Body of pancreas (tissue), 4 donors: ENCODE measurements at regions not wholly inside any gene's neighbourhood (a gene's known extent, or its start where the extent isn't known, plus 50 kb on each side); places are given as distances from the start of the nearest gene placed in this dataset.
"Not testable (repeated sequence)": the region's sequence is repeated elsewhere in the genome, so short reads cannot be mapped to it uniquely, and the experiment has no call there.

Experiments
- ATAC-seq: fragments of 150-250 bp; one replicate; pipeline ENCODE4 v1.9.1; 2016
- DNase-seq, 4 donors: peaks; one replicate each; pipeline ENCODE4 v3.0.0-alpha.2; 2019
- H3K27ac ChIP-seq, 4 donors: fragments of 200-600 bp; sonication (generic); 1 replicate in 3 of 4; 2 replicates in 1 of 4; pipeline versions ENCODE4 v1.5.1 to v1.6.1; 2016 to 2019; ENCODE audit warnings: mild to moderate bottlenecking in 1 of 4, mixed read lengths in 1 of 4, moderate library complexity in 1 of 4
- H3K27me3 ChIP-seq, 2 donors: fragments of 200-600 bp; sonication (generic); one replicate each; pipeline ENCODE4 v1.6.0; 2016; ENCODE audit warnings: mild to moderate bottlenecking in 1 of 2
- H3K36me3 ChIP-seq, 2 donors: fragments of 200-600 bp; sonication (generic); replicated peaks in 1 of 2; 2 replicates each; pipeline ENCODE4 v1.5.1; 2016; ENCODE audit warnings: low read depth in 2 of 2; ENCODE audit not compliant: insufficient read depth in 1 of 2
- H3K4me1 ChIP-seq: fragments of 200-600 bp; sonication (generic); one replicate; pipeline ENCODE4 v1.6.0; 2016
- H3K4me3 ChIP-seq, 2 donors: fragments of 200-600 bp; sonication (generic); 1 replicate in 1 of 2; 2 replicates in 1 of 2; pipeline ENCODE4 v1.5.1; 2016 to 2019
- H3K9me3 ChIP-seq, 3 donors: fragments of 200-600 bp; sonication (generic); 1 replicate in 2 of 3; 2 replicates in 1 of 3; pipeline ENCODE4 v1.5.1; 2016
- CTCF ChIP-seq, 7 experiments: fragments of 450-650 bp in 4 of 7; fragments of 200-600 bp in 3 of 7; sonication (generic) in 3 of 7; IDR thresholded peaks; one replicate each; pipeline ENCODE4 v1.5.1; 2016 to 2019; ENCODE audit warnings: antibody characterized with exemption in 7 of 7
- POLR2A ChIP-seq, 3 donors: fragments of 450-650 bp; IDR thresholded peaks; one replicate each; pipeline ENCODE4 v1.6.1; 2016; ENCODE audit warnings: antibody characterized with exemption in 3 of 3, mild to moderate bottlenecking in 2 of 3
- WGBS, 2 donors: methylation state at CpG; one replicate each; pipeline ENCODE4 v1.1.5; 2017; 5-methylcytosine and 5-hydroxymethylcytosine counted together
- intact Hi-C: fragments of 100-400 bp; cut with DNase I; formaldehyde crosslinking; loops from one replicate; pipeline ENCODE4 v1.15.1; 2023

- 74 to 76% methylated on average over 7 of the region's 7 CpGs for WGBS, 2 donors
- TF ChIP-seq CTCF (IDR thresholded peaks at IDR 0.05) (no peak), POLR2A (IDR thresholded peaks at IDR 0.05) (no peak)
- DNase-seq (no peak), ATAC-seq (no peak)
- Histone ChIP-seq H3K27ac (no peak overlapping the region), H3K9me3 (no peaks in the 10 kb centered on the region), H3K4me3 (no peak overlapping the region), H3K27me3 (no peaks in the 10 kb centered on the region), H3K36me3 (no peaks in the 10 kb centered on the region), H3K4me1 (peaks cover 15% of the 10 kb centered on the region)
- intact Hi-C loops: no loop called here
Observed at GRCh38 chr2:145799595-145800108, 1279.7 kb upstream of the ZEB2 start.

- Histone ChIP-seq H3K9me3 (no peaks in the 10 kb centered on the region), H3K4me1 (peaks cover 15% of the 10 kb centered on the region), H3K36me3 (no peaks in the 10 kb centered on the region), H3K27me3 (no peaks in the 10 kb centered on the region), H3K4me3 (no peak overlapping the region), H3K27ac (no peak overlapping the region)
- DNase-seq (no peak), ATAC-seq (no peak)
- TF ChIP-seq CTCF (IDR thresholded peaks at IDR 0.05) (no peak), POLR2A (IDR thresholded peaks at IDR 0.05) (no peak)
- WGBS, 2 donors: 60 to 61% methylated on average over 1 of the region's 1 CpG
- intact Hi-C loops: no loop called here
Observed at GRCh38 chr2:145798419-145798818, 1278.5 kb upstream of the ZEB2 start.

DNA sequence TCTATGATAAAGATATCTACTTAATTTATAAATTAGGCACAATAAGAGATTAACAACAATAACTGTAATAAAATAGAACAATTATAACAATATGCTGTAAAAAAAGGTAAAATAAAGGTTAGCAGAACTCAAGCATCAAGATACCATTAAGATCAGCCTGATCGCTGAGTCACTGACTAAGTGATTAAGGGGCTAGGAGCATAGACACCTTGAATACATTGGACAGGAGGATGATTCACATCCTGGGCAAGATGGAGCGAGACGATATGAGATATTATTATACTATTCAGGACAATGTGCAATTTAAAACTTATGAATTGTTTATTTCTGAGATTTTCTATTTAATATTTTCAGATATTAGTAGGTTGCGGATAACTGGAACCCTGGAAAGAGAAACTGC is 1277.8 kb upstream of the ZEB2 start:
- ATAC-seq: no peak
- Histone ChIP-seq H3K4me3 (no peak overlapping the region), H3K36me3 (no peaks in the 10 kb centered on the region), H3K27ac (no peak overlapping the region), H3K27me3 (no peaks in the 10 kb centered on the region), H3K9me3 (no peaks in the 10 kb centered on the region), H3K4me1 (peaks cover 15% of the 10 kb centered on the region)
- 86 to 94% methylated on average over 4 of the region's 4 CpGs for WGBS, 2 donors
- TF ChIP-seq CTCF (IDR thresholded peaks at IDR 0.05) (no peak), POLR2A (IDR thresholded peaks at IDR 0.05) (no peak)
- no peak for DNase-seq
- intact Hi-C loops: no loop called here

- H3K36me3 ChIP-seq: no peaks in the 10 kb centered on the region
- no peaks in the 10 kb centered on the region for H3K9me3 ChIP-seq
- H3K4me3 ChIP-seq: no peak overlapping the region
- H3K27ac ChIP-seq: no peak overlapping the region
- intact Hi-C loops: no loop called here
- 71 to 80% methylated on average over 3 of the region's 3 CpGs for WGBS, 2 donors
- no peaks in the 10 kb centered on the region for H3K27me3 ChIP-seq
- no peaks in the 10 kb centered on the region for H3K4me1 ChIP-seq
- TF ChIP-seq CTCF (IDR thresholded peaks at IDR 0.05): no peak
- TF ChIP-seq POLR2A (IDR thresholded peaks at IDR 0.05): no peak
- ATAC-seq (no peak), DNase-seq (no peak)
Observed at GRCh38 chr2:145792745-145793144, 1272.8 kb upstream of the ZEB2 start.

DNA sequence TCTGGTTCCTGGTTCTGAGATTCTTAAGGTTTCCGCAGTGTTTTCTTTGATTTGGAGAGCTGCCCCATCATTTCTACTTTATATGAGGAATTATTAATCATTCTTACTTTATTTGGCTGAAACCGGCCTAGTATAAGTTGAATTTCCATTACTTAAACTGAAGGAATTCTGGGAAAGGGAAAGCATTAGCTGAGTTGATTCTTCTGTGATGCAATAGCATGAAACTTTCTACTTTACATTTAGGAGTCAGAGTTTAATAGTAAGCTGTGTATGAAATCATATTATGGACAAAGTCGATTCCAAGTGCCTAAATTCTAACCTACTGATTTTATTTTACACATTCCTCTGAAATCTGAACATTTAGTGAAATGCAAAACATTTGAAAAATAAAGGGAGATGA is 1269.7 kb upstream of the ZEB2 start:
- Histone ChIP-seq H3K4me3 (no peak overlapping the region), H3K27ac (no peak overlapping the region), H3K27me3 (no peaks in the 10 kb centered on the region), H3K9me3 (no peaks in the 10 kb centered on the region), H3K4me1 (no peaks in the 10 kb centered on the region), H3K36me3 (no peaks in the 10 kb centered on the region)
- DNase-seq: no peak
- intact Hi-C loops: no loop called here
- ATAC-seq: no peak
- 88 to 92% methylated on average over 3 of the region's 3 CpGs for WGBS, 2 donors
- TF ChIP-seq POLR2A (IDR thresholded peaks at IDR 0.05): no peak
- no peak for TF ChIP-seq CTCF (IDR thresholded peaks at IDR 0.05)

- H3K27ac ChIP-seq, H3K4me1 ChIP-seq, H3K4me3 ChIP-seq, ATAC-seq, H3K27me3 ChIP-seq, H3K9me3 ChIP-seq, H3K36me3 ChIP-seq, DNase-seq, intact Hi-C loops: not testable (repeated sequence)
- WGBS, 2 donors: 76 to 94% methylated on average over 6 of the region's 6 CpGs
Observed at GRCh38 chr2:145787597-145788361, 1267.9 kb upstream of the ZEB2 start.

DNA sequence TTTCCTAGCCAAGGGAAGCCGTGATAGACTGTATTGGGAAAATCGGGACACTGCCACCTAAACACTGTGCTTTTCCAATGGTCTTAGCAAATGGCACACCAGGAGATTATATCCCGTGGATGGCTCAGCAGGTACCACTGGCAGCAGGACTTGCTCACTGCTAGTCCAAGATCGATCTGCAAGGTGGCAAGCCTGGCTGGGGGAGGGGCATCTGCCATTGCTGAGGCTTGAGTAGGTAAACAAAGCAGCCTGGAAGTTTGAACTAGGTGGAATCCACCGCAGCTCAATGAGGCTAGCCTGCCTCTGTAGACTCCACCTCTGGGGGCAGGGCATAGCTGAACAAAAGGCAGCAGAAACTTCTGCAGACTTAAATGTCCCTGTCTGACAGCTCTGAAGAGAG is 1262.7 kb upstream of the ZEB2 start:
- ATAC-seq, H3K27me3 ChIP-seq, H3K27ac ChIP-seq, H3K36me3 ChIP-seq, H3K9me3 ChIP-seq, H3K4me3 ChIP-seq, H3K4me1 ChIP-seq, intact Hi-C loops, DNase-seq: not testable (repeated sequence)
- 89 to 94% methylated on average over 4 to 5 of the region's 5 CpGs for WGBS, 2 donors
